Stimulated activated CD8-positive, alpha-beta memory T cell treated with anti-CD3 and anti-CD28 coated beads, Interleukin-4, amount 100 ng/mL, for 4 hours (primary cell): ENCODE measurements at regions not wholly inside any gene's neighbourhood (a gene's known extent, or its start where the extent isn't known, plus 50 kb on each side); places are given as distances from the start of the nearest gene placed in this dataset.

Experiments
- DNase-seq, 2 donors: peaks; one replicate each; pipeline ENCODE4 v3.0.0-alpha.2; 2020; ENCODE audit warnings: low read depth in 2 of 2, low spot score in 1 of 2

DNA sequence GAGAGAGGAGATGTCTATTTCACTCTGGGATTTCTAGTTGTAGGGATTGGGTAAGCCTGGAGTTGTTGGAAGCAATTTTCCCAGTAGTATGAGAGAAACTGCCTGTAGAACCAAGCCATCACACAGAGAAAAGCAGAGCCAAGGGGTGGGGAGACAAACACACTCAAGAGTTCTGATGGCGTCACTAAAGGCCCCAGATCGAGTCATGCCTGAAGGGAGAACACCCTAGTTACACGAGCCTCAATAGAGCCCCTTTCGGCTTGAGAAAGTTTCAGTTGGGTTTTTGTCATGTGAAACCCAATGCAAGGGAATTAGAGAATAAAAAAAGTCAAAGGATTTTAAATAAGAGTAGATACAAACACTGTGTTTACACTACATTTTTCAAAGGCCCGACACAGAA is 66.1 kb upstream of the PFN2 start:
- DNase-seq = no peak

DNA sequence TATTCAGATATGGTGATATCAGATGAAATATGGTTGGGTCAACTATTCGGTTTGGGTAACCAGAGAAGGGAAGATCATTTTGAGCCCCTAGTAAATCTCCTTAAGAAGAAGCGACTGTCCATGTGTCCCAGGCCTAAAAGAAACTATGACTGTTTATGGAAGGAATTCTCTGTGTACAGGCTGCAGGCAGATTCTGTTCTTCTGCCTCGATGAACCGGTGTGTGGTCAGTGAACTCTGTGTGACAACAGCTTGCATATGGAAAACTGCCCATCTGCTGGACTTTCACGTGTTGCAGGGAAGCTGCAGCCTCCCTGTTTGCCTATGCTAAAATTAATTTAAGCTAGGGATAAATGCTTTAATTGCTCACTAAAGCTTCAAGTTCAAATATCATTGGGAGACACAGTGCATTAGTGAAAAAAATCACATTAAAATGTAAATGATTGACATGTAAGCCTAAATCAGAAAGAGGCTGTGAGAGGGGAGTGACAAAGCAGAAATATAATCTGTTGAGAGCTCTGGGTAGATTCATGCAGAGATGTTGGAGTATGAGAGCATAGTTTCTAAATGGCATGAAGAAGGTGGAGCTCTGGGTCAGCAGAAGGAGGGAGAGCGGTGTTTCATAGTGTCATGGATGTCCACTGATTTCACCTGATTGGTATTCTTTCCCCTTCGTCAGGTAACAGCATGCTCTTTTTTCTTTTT is 65.4 kb upstream of the PFN2 start:
- no peak for DNase-seq

DNA sequence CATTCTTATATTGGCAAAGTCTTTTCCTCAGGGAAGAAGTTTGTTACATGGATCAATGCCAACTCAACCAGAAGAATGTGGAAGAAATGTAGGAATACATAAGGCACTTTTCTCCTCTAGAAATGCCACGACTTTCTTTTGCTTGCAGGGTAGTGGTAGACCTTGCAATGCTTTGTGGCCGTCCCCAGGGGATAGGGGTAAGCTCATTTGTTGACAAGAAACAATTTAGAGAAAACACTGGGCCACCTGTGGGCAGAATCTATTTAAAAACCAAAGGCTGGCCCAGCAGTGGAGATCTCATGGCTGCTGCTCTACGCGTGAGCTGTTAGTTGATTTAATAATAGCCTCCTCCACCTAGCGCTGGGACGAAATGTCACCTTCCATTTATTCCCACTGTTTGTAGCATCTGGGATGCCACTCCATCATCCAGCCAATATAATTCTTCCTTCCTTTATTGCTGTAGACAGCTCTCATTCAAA is 64.6 kb upstream of the PFN2 start:
- DNase-seq = no peak

DNA sequence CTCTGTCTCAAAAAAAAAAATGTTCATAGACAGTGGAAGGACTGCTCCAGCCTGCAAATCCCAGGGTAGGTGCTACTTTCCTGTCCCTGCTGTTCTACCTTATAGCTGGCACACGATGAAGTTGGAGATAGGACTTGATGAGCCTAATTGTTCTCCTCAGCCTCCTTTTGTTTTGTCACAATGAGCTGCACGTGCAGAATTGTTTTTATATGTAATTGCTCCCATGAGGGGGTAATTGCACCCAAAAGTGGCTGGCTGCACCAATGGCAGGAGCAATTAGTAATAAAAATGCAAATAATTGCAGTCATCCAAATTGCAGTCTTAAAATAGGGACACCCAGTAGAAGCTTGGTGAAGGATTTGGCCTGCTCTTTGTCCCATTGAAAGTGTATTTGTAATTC is 63.0 kb upstream of the PFN2 start:
- DNase-seq = no peak

DNA sequence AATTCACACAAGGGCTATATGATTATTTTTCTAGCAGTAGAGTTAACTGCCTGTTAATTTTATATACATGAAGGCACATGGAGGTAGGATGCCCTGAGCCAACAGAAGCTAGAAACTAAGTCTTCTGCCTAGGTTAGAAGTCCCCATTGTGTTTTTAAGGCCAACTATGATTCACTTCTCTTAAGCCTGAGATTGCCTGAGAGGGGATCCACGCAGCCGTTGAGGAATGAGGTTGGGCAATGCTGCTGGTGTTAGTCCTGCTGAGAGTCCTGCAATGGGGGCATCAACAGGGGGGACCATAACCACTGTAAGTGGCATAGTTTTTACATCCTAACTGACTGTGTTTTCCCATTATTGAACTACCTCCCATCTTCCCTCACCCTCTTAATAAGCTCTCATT is 60.1 kb upstream of the PFN2 start:
- no peak for DNase-seq

DNA sequence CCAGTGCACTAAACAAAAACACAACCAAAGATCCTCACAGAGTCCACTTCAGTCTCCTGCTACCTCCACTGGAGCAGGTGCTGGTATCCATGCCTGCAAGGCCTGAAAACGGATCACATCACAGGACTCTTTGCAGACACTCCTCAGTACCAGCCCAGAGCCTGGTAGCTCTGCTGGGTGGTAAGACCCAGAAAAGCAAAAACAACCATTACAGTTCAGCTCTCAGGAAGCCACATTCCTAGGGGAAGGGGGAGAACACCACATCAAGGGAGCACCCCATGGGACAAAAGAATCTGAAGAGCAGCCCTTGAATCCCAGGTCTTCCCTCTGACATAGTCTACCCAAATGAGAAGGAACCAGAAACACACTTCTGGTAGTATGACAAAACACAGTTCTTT is 52.5 kb upstream of the PFN2 start:
- no peak for DNase-seq

DNA sequence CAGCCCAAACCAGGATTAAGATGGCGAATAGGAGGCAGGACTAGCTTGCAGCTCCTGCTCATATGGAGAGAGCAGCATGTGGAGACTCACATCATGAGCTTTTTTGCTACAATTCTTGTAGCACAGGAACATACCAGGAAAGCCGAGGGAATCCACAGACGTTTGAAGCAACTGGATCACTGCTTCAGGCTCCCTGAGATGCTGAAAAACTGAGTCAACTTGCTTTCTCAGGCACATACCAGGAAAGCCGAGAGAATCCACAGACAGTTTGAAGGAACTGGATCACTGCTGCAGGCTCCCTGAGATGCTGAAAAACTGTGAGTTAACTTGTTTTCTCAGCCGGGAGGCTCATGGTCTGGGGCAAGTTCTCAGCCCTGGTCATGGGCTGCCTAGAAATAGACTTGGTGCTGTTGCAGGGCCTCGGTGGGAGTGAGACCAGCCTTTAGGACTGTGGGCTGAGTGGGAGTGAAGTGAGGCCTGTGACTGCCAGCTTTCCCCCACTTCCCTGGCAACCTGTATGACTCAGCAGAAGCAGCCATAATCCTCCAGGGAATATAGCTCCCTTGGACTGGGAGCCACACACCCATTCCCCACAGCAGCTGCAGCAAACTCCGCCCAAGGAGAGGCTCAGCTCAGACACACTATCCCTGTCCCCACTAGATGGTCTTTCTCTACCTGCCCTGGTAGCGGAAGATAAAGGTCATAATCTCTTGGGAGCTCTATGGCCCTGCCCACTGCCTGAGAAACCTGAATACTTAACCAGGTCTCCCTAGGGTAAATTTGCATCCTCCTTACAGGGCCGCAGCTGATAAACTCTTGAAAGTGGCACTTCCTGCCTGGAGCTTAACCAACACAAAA is 51.9 kb upstream of the PFN2 start:
- no peak for DNase-seq

DNA sequence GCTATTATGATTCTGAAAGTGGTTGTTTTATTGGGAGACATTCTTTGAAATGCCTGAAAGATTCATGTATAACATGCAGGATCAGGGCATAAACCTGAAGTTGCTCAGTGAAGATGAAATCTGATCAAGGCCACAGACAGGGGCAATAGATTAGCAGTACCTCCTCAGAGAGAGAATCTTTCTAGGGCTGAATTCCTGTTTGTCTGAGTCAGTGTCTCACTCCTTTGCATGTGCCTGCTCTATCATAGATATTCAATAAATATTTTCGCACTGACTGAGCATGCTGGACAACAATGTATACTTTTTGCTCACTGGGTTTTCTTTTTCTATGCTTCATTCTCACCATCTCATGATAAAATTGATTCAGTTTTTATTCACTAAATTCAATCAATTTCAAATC is 49.8 kb upstream of the PFN2 start:
- no peak for DNase-seq
